Activated CD4-positive, alpha-beta T cell treated with anti-CD3 and anti-CD28 coated beads for 4 hours (primary cell): ENCODE measurements at regions not wholly inside any gene's neighbourhood (a gene's known extent, or its start where the extent isn't known, plus 50 kb on each side); places are given as distances from the start of the nearest gene placed in this dataset.
"Not testable (repeated sequence)": the region's sequence is repeated elsewhere in the genome, so short reads cannot be mapped to it uniquely, and the experiment has no call there.

Experiments used
- DNase-seq, 2 donors: peaks; one replicate each; pipeline ENCODE4 v3.0.0-alpha.2; 2020

DNA sequence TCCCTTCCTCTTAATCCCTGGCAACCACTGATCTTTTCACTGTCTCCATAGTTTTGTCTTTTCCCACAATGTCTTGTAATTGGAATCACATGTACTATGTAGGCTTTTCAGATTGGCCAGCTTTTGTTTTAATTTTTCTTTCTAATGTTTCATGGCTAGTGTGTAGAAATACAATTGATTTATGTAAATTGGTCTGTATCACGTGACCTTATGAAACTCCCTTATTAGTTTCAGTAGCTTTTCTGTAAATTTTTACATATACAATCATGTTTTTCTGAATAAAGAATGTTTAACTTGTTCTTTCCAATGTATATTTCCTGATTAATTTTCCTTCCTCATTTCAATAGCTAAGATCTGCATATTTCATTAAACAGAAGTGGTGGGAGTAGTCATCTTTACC lies 319.3 kb downstream of the MDFIC start:
- DNase-seq: no peak

DNA sequence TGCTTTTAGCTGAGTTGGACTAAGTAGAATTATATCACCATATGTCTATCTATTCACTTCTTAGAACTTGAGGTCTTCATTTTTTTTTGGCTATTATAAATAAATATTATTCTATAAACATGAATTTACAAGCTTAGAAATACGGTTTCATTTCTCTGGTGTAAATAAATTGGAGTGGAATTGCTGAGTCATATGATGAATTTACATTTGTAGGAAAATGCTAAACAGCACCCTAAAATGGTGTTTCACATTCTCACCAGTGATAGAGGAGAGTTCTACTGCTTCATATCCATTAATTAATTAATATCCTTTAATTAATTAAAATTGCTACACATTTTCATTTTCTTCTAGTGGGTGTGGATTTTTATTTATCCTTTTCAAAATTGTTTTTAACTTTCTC lies 318.3 kb downstream of the MDFIC start:
- no peak for DNase-seq

DNA sequence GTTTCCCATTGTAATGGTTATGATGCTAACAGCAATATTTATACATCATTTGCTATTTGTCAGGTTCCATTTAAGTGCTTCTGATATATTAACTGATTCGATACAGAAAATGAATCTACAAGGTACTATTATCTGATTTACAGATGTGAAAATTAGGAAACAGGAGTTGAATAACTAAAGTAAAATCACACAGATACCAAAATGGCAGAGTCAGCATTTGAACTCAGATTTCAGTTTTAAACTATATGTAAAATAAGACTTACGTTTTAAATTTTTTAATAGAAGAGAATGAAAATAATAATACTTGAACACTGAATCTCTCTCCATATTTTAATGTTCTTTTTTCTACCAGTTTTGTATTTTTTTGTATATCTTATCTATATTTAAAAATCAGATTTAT lies 313.2 kb downstream of the MDFIC start:
- DNase-seq: no peak

DNA sequence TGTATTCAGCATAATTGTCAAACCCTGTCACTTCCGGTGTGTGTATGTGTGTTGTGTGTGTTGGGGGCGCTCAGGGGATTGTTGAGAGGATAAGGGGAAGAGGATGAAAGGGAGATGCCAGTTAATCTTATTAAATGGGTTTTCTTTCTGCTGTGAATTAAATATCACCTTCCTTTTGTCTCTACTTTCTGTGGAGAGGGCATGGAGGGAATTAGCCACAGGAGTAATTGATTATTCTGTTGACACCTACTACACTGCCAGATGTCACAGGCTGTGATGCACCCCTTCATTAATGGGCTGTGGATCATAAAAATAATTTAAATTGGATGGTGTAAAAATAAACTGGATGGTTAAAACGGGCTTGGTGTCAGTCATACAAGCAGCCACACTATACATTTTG lies 311.9 kb downstream of the MDFIC start:
- no peak for DNase-seq

DNA sequence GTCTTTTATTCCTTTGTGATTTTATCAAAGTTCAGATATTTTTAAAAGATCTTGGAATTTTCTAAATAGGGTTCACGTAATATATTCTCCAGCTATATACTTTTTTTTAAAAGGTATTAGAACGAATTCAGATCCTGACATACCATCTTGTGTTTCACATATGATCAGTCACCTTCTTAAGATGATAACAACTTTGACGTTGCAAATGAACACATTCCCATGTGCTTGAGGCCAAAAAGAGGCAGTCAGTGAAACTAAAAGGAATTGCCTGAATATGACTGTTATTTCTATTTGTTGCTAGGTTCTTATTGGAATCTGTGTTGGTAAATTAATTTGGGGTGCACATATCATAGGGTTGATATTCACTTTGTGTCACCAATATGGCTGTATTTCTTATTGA lies 310.1 kb downstream of the MDFIC start:
- DNase-seq: no peak

DNA sequence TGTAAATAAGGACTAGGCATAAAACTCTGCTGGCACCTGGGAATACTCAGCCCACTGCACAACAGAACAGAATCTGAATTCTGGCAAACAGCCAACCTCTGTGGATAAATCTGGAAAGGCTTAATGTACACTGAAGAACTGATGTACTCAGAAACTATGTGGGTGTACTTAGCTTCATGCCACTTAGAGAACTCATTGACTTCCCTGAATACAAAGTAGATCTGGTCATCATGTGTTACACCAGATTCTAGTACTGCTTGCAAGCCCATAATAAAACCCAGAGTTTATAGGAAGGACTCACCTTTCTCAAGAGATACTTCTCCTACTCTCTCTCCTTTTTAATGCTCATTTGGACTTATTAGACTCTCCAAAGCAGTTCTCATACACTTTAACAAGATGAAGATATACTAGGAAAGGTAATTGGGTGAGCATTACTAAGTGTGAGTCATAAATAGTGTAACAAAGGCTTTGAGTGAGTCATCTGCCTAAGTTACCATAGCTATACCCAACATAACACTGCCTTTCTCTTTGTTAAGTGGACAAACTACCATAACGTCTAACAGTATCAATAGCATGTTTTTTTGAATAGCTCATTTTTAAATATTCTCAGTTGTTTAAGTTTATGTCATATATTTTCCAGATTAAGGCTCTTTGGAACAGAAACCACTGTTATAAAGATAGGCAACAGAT lies 309.1 kb downstream of the MDFIC start:
- peak in 1 of 2 donors; percentile 3 for DNase-seq

DNA sequence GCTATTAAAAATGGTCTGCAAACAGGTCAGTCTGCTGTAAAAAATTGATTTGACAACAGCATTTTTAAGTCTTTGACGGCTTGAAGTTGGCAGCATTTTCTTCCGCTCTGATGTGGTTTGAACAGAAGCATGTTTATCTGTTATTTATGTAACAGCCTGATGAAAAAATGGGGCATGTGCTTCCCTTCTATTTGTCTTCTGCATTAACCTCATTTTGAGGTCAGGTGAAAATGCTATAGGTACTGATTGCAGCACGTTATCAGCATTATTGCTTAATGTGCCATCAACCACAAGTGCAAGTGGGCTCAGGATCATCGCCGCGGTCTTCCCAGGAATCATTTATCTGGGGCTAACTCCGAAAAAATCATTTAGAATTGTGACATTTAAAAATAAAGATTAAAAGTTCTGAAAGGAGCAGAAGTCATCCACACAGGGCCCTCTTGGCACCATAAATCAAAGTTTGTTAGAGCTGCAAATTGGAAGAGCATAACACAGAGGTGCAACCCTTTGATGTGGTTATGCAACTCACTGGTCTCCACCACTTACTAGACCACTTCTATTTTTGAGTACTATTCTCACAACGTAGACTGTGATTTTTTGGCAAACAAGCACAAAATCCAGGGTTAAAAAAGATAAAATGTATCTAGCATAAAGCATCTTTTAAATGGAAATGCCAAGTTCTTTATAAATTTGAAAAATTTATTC lies 307.7 kb downstream of the MDFIC start:
- DNase-seq: peak in 1 of 2 donors; percentile 1

DNA sequence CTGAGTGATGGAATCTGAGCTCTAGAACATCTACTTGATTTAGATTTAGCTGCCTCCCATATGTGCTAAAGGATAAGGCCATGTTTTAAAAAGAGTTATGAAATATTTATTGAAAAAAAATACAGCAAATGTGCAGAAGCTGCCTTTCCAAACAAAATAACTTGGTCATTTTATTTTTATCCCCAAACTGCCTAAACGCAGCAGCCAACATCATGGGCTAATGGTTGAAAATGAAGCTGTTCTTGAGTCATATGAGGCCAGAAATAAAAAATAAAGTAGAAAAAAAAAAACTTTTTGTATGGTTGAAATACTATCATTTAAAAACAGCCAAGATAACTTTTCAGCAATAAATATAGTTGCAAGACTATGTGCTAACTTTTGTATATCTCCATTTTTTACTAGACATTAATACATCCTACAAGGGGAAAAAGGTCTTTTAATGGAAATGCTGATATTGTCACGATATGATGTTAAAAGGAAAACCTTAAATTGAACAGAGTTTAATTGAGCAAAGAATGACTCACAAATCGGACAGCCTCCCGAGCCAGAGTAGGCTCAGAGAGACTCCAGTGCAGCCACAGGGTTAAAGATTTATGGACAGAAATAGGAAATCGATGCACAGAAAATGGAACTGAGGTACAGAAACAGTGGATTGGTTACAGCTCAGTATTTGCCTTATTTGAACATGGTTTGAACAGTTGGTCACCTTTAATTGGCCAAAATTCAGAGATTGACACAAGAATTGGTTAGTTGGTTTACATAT lies 305.8 kb downstream of the MDFIC start:
- DNase-seq: no peak

DNA sequence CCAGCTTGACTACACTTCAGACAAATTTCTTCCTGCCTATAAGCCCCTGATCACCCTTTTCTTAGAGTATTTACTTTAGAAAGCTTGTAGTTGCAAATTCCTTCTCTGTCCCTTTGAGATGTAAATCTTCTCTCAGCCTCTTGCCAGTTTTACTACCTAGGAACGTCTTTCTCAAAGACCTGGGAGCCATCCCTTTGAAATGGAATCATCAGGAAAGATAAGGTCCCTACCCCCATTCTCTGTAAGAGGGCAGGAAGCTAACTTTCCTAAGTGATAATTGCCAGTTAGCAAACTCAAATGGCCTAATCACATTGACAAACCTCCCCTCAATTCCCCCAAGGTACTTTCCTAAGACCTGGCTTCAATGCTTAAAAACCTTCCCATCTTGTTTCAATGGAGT lies 304.5 kb downstream of the MDFIC start:
- no peak for DNase-seq

DNA sequence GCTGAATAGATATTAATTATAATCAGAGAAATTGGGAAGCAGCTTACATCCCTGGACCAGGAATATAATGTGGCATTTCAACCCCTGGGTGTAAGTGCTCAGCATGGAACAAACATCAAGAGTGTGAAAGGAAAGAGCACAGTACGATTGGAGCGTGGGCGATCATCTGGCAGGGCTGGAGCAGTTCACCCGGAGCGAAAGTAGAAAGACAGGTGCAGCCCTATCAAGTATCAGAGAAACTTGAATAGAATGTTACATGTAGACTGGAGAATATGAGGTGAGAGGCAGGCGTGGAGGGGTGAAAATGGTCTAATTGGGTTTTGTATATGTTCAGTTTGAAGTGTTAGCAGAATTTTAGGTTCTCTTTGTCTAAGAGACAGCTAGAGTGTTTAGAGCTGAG lies 303.0 kb downstream of the MDFIC start:
- no peak for DNase-seq

DNA sequence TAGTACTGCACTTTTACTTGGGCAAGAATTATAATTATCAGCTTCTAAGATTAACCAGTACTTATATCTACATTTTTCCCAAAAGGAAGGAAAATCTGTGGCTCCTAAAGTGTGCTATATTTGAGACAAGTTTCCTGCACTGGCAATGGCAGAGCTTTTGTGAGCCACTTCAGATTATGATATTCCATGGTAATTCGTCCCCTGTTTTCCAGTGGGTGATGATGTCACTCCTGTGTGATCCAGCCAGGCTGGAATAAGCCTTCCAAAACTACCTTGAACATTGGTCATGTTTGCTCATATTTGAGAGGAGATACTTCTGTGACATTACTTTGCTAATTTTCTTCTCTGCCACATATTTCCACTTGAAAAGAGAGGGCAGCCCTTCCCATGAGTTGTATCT lies 302.1 kb downstream of the MDFIC start:
- DNase-seq: no peak

DNA sequence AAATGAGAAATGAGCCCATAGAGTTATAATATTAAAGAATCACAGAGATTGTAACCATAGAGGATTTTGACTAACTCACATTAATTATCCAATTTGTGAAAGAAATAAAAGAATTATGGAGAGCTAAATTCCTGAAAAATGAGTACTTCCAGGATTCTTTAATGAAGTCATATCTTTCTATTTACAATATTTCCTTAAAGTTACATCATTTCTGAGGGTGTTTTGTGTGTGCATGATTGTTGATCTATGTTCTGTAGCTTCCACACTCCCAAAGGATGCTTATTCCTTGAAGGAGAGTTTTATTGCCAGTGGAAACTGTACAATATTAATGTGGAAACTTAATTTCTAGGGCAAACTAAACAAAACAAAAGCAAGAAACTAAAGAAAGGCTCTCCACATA lies 299.6 kb downstream of the MDFIC start:
- DNase-seq: no peak

DNA sequence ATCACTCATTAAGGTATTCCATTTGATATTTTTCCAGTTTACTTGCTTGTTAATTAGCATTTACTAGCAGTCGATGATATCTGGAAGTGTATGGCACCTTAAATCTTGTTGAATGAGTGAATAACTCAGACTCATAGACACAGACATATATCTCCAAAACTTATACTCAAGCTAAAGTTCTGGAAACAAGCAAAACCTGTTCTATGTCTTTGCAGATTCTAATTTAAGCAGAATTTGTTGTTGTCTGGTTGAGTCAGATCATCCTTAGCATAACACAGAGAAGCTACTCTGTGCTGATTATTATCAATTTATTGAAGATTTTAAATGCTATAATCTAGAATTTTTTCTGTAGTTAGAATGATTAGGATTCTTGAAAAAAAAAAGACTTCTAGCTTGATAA lies 296.2 kb downstream of the MDFIC start:
- no peak for DNase-seq

DNA sequence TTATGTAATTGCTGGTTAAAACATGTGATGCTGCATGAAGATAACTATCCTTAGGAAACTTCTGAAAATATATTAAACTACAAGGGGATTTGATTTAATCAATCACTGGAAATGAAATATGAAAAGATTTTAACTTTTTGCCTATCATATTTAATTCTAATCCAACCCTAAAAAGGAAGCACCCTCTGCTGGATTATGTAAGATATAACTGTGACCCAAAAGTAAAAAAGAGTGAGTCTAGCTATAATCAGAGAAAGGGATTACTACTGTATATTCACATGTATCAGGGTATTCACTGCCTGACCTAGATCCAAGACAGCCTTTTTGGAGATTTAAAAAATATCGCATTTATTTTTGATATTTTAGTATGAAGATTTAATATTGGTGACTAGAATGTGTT lies 295.5 kb downstream of the MDFIC start:
- DNase-seq: no peak

DNA sequence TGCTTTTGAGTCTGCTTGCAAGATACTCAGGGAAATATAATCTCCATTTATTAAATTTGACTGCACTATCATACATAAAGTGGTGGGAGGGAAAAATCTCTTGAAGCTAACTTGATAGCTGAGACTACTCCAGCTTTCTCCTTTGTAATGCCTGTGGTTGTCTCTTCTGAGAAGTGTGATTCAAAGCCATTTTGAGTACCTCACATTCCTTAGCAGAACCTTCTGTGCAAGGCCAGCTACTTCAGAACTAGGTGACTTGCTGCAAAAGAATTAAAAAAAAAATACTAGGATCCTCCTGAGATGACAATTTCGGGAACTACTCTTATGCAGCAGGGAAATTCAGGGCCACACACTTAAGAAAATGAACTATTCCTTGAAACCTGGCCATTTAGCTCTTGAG lies 294.8 kb downstream of the MDFIC start:
- no peak for DNase-seq

DNA sequence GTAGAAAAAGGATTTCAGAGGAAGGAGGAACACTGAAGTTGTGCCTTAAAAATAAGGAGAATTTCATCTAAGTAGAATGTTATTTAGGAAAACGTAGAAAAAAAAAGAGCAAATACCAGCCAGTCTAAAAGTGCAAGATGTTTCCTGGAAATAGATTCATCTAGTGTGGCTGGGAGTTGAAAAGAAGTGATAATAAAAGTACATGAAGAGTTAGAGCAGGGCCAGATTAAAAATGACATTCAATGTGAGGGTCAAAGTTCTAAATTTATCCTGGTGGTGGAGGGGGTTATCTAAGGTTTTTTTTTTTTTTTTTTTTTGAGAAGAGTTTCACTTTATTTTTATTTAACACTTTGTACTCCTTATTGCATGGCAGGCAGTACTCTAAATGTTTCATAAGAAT lies 289.3 kb downstream of the MDFIC start:
- DNase-seq: no peak

DNA sequence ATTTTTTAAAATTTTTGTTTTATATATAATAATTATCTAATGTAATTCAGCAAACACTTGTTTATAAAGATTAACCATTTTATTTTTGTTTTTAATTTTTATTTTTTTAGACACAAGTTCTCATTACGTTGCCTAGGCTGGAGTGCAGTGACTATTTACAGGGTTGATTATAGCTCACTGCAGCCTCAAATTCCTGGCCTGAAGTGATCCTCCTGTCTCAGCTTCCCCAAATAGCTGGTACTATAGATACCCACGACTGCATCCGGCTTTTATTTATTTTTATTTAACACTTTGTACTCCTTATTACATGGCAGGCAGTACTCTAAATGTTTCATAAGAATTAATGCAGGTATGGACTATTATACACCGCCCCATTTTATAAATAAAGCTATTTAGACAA lies 288.7 kb downstream of the MDFIC start:
- DNase-seq: no peak

DNA sequence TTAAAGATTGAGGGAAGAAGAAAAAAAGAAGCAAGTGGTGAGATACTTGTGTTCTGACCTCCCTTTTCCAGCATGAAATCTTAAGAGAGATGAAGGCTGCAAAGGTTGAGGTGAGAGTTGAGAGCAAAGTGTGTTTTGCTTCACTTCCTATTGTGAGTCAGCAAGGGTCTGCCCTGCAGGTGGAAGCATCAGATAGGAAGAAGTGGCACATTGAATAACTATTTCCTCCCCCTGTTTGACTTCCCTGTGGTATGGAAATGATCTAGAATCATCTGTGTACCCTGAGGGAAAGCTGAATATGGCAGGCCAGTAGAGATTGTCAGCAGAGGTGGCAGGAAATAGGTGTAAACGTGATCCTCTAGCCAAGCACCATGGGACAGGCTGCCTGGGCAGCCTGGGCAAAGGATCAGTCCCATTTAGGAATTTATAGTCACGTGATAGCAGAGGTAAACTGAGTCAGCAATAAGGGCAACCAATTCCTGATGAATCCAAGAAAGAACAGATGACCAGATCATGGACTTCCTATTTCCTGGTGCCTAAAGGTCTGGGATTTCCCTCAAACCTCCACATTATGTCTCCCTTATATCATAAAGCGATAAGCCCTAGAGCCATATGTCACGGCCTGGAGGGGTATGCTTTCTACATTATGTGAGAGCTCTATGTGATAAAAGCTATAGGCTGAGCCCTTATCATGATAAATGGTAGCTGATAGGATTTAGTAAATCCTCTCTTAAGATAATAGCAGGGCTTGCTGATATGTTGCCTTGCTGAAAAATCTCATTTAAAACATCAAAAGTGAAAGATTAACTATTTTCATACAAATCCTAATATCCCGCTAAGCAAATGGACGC lies 287.0 kb downstream of the MDFIC start:
- DNase-seq: no peak

DNA sequence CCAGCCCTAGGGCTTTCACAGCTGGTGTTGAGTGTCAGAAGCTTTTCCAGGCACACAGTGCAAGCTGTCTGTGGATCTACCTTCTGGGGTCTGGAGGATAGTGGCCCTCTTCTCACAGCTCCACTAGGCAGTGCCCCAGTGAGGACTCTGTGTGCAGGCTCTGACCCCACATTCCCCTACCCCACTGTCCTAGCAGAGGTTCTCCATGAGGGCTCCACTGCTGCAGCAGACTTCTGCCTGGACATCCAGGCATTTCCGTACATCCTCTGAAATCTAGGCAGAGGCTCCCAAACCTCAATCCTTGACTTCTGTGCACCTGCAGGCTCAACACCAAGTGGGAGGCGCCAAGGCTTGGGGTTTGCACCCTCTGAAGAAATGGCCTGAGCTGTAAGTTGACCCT lies 284.5 kb downstream of the MDFIC start:
- not testable (repeated sequence) for DNase-seq

DNA sequence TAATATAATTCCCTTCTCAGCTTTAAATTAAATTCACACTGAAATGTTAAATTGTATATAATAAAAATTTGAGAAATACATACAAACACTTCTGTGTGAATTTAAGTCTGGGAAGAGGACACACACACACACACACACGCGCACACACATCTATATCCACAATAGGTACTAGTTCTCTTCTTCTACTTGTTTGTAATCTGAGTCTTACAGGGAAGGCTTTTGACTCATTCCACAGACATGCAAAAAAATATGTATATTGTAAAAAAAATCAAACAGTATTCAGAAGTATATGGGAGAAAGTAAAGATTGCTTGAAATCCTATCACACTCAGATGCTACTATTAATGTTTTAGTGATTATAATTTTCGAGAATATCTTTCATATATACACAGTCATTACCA lies 276.2 kb downstream of the MDFIC start:
- no peak for DNase-seq

DNA sequence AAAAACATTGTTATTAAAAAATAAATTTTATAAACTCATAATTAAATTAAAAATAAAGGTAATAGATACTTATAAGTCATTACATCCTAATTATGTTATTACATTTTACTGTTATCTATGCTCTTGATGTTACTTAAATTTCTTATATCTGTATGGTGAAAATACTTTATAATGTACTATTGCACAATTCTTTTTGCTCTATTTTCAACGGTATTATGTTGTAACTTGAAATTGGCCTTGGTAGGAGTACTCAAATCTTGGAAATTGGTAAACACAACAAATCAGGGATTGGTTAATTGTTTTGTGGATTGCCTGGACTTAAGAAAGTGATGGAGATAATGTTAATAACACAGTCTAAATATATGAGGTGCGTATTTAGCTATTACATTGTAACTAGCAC lies 273.3 kb downstream of the MDFIC start:
- no peak for DNase-seq

DNA sequence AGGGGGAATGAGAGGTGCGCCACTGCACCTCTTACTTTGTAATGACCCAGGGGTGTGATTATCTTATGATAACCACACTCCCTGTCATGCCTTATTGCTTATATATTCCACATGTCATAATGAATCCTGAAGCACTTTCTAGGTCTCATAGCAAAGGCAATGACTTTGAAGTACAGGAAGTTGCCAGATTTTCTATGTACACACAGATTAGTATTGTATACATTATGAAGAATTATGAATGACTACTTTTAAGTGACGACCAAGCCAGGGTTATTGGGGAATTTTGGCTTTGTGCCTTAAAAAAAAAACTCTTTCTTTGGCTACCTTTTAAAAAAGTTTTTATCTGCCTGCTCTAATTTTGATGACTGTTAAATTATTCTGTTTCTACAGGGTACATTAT lies 269.6 kb downstream of the MDFIC start:
- DNase-seq: no peak

DNA sequence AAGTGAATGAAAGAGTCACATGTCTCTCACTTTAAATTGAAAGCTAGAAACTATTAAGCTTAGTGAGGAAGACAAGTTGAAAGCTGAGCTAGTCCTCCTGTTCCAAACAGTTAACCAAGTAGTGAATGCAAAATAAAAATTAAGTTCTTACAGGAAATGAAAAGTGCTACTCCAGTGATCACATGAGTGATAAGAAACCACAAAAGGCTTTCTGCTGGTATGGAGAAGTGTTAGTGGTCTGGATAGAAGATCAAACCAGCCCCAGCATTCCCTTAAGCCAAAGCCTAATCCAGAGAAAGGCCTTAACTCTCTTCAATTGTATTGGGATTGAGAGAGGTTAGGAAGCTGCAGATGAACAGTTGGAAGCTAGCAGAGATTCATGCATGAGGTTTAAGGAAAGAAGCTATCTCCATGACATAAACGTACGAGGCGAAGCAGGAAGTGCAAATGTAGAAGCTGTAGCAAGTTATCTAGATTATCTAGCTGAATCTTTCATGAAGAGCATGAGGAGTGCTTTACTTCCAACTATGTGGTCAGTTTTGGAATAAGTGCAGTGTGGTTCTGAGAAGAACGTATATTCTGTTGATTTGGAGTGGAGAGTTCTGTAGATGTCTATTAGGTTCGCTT lies 261.6 kb downstream of the MDFIC start:
- no peak for DNase-seq
